DOHH2 (cell line): ENCODE measurements at regions not wholly inside any gene's neighbourhood (a gene's known extent, or its start where the extent isn't known, plus 50 kb on each side); places are given as distances from the start of the nearest gene placed in this dataset.

Source experiments
- H3F3A ChIP-seq: fragments of 200-600 bp; sonication (generic), shearing (Covaris generic); 2 replicates; pipeline ENCODE4 v1.6.0; 2016; ENCODE audit warnings: antibody characterized with exemption, mild to moderate bottlenecking; ENCODE audit not compliant: control insufficient read depth, insufficient read depth
- H3K27ac ChIP-seq: fragments of 200-600 bp; sonication (generic); 2 replicates; pipeline ENCODE4 v1.5.1; 2014; ENCODE audit warnings: low read depth, mild to moderate bottlenecking, low read length, moderate library complexity
- H3K27me3 ChIP-seq: fragments of 200-600 bp; sonication (generic); 2 replicates; pipeline ENCODE4 v1.6.1; 2014; ENCODE audit warnings: mild to moderate bottlenecking, low read length, mixed read lengths; ENCODE audit not compliant: control insufficient read depth
- H3K36me3 ChIP-seq: fragments of 200-600 bp; sonication (generic); 2 replicates; pipeline ENCODE4 v1.6.1; 2014; ENCODE audit warnings: mild to moderate bottlenecking, low read length, moderate library complexity, mixed read lengths; ENCODE audit not compliant: control insufficient read depth
- H3K4me1 ChIP-seq: fragments of 200-600 bp; sonication (generic); 2 replicates; pipeline ENCODE4 v1.6.1; 2014; ENCODE audit warnings: mild to moderate bottlenecking, low read length, mixed read lengths; ENCODE audit not compliant: control insufficient read depth
- H3K4me2 ChIP-seq: fragments of 200-600 bp; sonication (generic); 2 replicates; pipeline ENCODE4 v1.6.0; 2014; ENCODE audit warnings: mild to moderate bottlenecking, low read length, moderate library complexity
- H3K4me3 ChIP-seq: fragments of 200-600 bp; sonication (generic); 2 replicates; pipeline ENCODE4 v1.5.1; 2014; ENCODE audit warnings: mild to moderate bottlenecking, low read length, mixed read lengths
- H3K79me2 ChIP-seq: fragments of 200-600 bp; sonication (generic); 2 replicates; pipeline ENCODE4 v1.6.1; 2014; ENCODE audit warnings: mild to moderate bottlenecking, low read length, mixed read lengths; ENCODE audit not compliant: control insufficient read depth
- H3K9me2 ChIP-seq: fragments of 200-600 bp; sonication (generic); replicated peaks from 2 replicates; pipeline ENCODE4 v1.6.1; 2014; ENCODE audit warnings: mild to moderate bottlenecking, low read length, mixed read lengths; ENCODE audit not compliant: control insufficient read depth
- H3K9me3 ChIP-seq: fragments of 200-600 bp; sonication (generic); 2 replicates; pipeline ENCODE4 v1.6.1; 2014; ENCODE audit warnings: antibody characterized with exemption, low read length, mixed read lengths; ENCODE audit not compliant: control insufficient read depth, insufficient read depth
- H4K20me1 ChIP-seq: fragments of 200-600 bp; sonication (generic); 2 replicates; pipeline ENCODE4 v1.6.0; 2014; ENCODE audit warnings: low read depth, mild to moderate bottlenecking, antibody characterized with exemption, low read length, moderate library complexity; ENCODE audit not compliant: control insufficient read depth, insufficient read depth
- CTCF ChIP-seq: fragments of 200-600 bp; sonication (generic); IDR thresholded peaks from one replicate; pipeline ENCODE4 v1.5.1; 2014; ENCODE audit warnings: antibody characterized with exemption, mild to moderate bottlenecking, low read depth, low read length; ENCODE audit not compliant: poor library complexity, severe bottlenecking
- EZH2phosphoT487 ChIP-seq: fragments of 200-600 bp; sonication (generic); IDR thresholded peaks from 2 replicates; pipeline ENCODE4 v1.6.1; 2017; ENCODE audit warnings: borderline replicate concordance, mild to moderate bottlenecking, antibody characterized with exemption, low read length, moderate library complexity, mixed read lengths

DNA sequence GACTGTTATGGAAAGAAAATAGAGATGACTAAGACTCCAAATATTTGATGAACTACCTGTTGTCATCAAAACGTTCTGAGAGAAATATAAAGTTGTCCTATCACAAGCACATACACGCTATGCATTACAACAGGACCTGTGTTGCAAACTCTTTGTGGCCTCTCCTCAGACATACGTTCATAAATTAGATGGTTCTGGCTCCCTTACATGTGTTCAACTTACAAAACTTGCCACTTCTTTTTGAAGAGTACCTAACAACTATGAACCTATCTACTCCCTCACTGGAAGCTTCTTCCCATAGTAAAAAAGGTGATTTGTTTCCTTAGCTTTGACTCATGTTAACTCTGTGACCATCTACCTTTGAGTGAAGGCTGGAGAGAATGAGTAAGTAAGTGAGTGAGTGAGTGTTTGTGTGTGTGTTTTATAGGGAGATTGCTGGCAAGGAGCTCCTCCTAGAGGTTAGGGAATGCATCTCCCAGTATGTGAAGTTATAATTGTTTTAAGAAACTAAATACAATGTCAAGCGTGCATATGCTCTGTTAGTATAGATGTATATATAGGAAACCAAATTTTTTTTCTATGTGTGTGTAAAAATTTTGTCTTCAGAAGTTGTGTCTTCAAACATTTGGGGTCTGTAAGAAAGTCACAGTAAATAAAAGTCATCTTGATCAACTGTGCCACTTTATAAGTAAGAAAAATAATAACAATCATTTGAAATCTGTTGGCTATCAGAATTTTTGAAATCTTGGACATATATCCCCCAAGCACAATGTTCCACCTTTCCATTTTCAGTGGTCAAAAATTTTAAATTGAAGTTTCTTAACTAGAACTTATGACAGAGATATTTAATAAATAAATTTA is 1211.1 kb upstream of the GJE1 start:
- no peaks in the 10 kb centered on the region for H3K27me3 ChIP-seq
- no peaks in the 10 kb centered on the region for H3K9me3 ChIP-seq
- H3K4me2 ChIP-seq = no peak overlapping the region
- no peaks in the 10 kb centered on the region for H3K4me1 ChIP-seq
- H3K79me2 ChIP-seq = no peaks in the 10 kb centered on the region
- H3K9me2 ChIP-seq = no peaks in the 10 kb centered on the region
- no peaks in the 10 kb centered on the region for H3K36me3 ChIP-seq
- H3F3A ChIP-seq = no peaks in the 10 kb centered on the region
- TF ChIP-seq CTCF = peak; percentile 52
- TF ChIP-seq EZH2phosphoT487 = no peak
- H3K27ac ChIP-seq = no peak overlapping the region
- no peaks in the 10 kb centered on the region for H4K20me1 ChIP-seq
- H3K4me3 ChIP-seq = no peak overlapping the region

DNA sequence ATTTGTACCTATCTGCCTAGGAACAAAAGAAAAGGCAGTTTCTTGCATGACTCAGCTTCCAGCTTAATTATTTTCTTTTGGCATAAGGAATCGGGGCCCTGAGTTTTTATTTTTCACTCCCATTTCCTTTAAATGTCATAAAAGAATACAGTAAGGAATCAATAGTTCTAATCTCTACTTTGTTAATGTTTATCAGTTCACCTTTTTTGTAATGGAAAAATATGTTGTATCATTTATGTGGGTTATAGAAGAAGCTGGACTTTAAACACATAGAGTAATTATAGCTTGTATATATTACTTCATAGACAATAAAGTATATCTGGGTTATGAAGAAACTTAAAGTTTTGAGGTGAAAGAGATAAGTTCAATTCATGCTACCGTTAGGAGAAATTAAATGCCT is 1214.8 kb upstream of the GJE1 start:
- Histone ChIP-seq H3K79me2 (no peaks in the 10 kb centered on the region), H3K9me2 (no peaks in the 10 kb centered on the region), H4K20me1 (no peaks in the 10 kb centered on the region), H3K4me1 (no peaks in the 10 kb centered on the region), H3K9me3 (no peaks in the 10 kb centered on the region), H3K36me3 (no peaks in the 10 kb centered on the region), H3K27me3 (no peaks in the 10 kb centered on the region), H3K27ac (no peak overlapping the region), H3K4me2 (no peak overlapping the region), H3K4me3 (no peak overlapping the region), H3F3A (no peaks in the 10 kb centered on the region)
- no peak for TF ChIP-seq EZH2phosphoT487
- TF ChIP-seq CTCF = no peak

- Histone ChIP-seq H3K36me3 (no peaks in the 10 kb centered on the region), H4K20me1 (no peaks in the 10 kb centered on the region), H3F3A (no peaks in the 10 kb centered on the region), H3K79me2 (no peaks in the 10 kb centered on the region), H3K27ac (no peak overlapping the region), H3K9me2 (no peaks in the 10 kb centered on the region), H3K4me1 (no peaks in the 10 kb centered on the region), H3K27me3 (no peaks in the 10 kb centered on the region), H3K9me3 (no peaks in the 10 kb centered on the region), H3K4me2 (no peak overlapping the region), H3K4me3 (no peak overlapping the region)
- TF ChIP-seq EZH2phosphoT487 (no peak), CTCF (no peak)
Observed at GRCh38 chr6:140915551-140915950, 1217.2 kb upstream of the GJE1 start.
